HS-5 (cell line): ENCODE measurements at regions not wholly inside any gene's neighbourhood (a gene's known extent, or its start where the extent isn't known, plus 50 kb on each side); places are given as distances from the start of the nearest gene placed in this dataset.
"Not testable (repeated sequence)": the region's sequence is repeated elsewhere in the genome, so short reads cannot be mapped to it uniquely, and the experiment has no call there.

Source experiments
- DNase-seq: peaks from one replicate; pipeline ENCODE4 v3.0.0-alpha.2; 2012; ENCODE audit warnings: low read depth

GRCh38 chr2:7683196-7683595 lies 766.0 kb downstream of the RNF144A start:
- no peak for DNase-seq

GRCh38 chr2:7683708-7684107 lies 766.5 kb downstream of the RNF144A start:
- no peak for DNase-seq

- no peak for DNase-seq
Measured at GRCh38 chr2:7685342-7686015, 768.3 kb downstream of the RNF144A start.

GRCh38 chr2:7686016-7686385 lies 768.8 kb downstream of the RNF144A start:
- no peak for DNase-seq

- no peak for DNase-seq
Measured at GRCh38 chr2:7691961-7692656, 774.9 kb downstream of the RNF144A start.

GRCh38 chr2:7692657-7693161 lies 775.5 kb downstream of the RNF144A start:
- DNase-seq, result peak; percentile 72

- no peak for DNase-seq
Measured at GRCh38 chr2:7693246-7694075, 776.2 kb downstream of the RNF144A start.

GRCh38 chr2:7694076-7694985 lies 777.1 kb downstream of the RNF144A start:
- DNase-seq, result no peak

GRCh38 chr2:7696556-7696955 lies 779.3 kb downstream of the RNF144A start:
- DNase-seq, result not testable (repeated sequence)

- no peak for DNase-seq
Measured at GRCh38 chr2:7697052-7697451, 779.8 kb downstream of the RNF144A start.

GRCh38 chr2:7701791-7702190 lies 784.6 kb downstream of the RNF144A start:
- DNase-seq, result no peak

GRCh38 chr2:7703048-7703447 lies 785.8 kb downstream of the RNF144A start:
- no peak for DNase-seq

GRCh38 chr2:7703543-7704144 lies 786.4 kb downstream of the RNF144A start:
- no peak for DNase-seq

- no peak for DNase-seq
Measured at GRCh38 chr2:7704296-7704865, 787.2 kb downstream of the RNF144A start.

- DNase-seq, result no peak
Measured at GRCh38 chr2:7706791-7707190, 789.6 kb downstream of the RNF144A start.

- DNase-seq, result peak; percentile 83
Measured at GRCh38 chr2:7707723-7708122, 790.5 kb downstream of the RNF144A start.

GRCh38 chr2:7709907-7710306 lies 792.7 kb downstream of the RNF144A start:
- DNase-seq, result no peak

GRCh38 chr2:7711167-7711566 lies 794.0 kb downstream of the RNF144A start:
- no peak for DNase-seq

- DNase-seq, result no peak
Measured at GRCh38 chr2:7719876-7720275, 802.7 kb downstream of the RNF144A start.

- DNase-seq, result no peak
Measured at GRCh38 chr2:7721413-7721995, 804.3 kb downstream of the RNF144A start.
